ENCODE measurements at regions not wholly inside any gene's neighbourhood (a gene's known extent, or its start where the extent isn't known, plus 50 kb on each side); places are given as distances from the start of the nearest gene placed in this dataset.

DNA sequence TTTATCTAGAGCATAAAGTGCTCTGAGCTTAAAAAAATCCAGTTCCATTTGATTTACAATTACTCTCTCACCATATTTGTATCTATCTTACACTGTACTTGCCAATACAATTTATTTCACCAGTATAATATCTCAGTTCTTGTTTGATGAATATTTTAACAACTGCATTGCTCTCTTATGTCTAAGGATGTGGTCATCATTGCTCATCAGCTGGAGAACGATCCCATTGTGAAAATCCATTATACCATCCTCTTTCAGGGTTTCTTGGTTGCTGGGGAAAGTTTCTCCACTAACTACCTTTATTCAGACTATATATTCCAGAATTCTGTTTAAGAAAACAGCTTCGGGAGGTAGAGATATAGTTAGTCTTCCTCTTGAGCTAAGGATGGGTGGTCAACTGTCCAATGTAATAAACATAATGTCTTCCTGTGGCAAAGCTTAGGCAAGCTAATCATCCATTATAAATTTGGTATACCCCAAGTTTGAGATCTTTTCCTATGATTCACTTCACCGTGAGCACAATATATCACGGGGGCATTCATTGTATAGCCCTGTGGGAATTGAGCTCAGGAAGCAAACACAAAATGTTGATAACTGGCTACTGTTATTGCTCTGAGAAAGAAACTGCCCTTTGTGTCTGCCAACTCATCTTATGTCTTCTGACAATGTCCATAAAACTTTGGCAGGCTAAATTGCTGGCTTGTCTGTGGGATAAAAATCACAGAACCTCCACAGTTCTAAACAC, 2361.9 kb downstream of the ARAP2 start:
- TF ChIP-seq POLR2A (IDR thresholded peaks at IDR 0.05) (no peak), CTCF (IDR thresholded peaks at IDR 0.05) (no peak)

Measured in stomach (tissue), 4 donors.